ENCODE measurements at regions not wholly inside any gene's neighbourhood (a gene's known extent, or its start where the extent isn't known, plus 50 kb on each side); places are given as distances from the start of the nearest gene placed in this dataset.

DNA sequence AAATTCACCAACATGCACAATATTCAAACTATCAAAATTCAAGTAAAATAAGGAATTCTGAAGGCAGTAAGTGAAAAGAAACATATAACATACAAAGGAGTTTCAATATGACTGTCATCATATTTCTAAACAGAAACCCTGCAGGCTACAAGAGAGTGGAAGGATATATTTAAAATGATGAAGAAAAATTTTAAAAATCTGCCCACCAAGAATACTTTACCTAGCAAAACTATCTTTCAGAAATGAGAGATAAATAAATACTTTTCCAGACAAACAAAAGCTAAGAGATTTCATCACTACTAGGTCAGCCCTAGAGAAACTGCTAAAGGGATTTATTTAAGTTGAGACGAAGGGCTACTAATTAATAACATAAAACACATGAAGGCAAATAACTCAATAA is 73.8 kb upstream of the MANEA start:
- Histone ChIP-seq H3K36me3 (no peaks in the 10 kb centered on the region), H3K4me3 (no peak overlapping the region), H3K4me1 (peaks cover 0 to 8% (median 2%) of the 10 kb centered on the region in 4 donors), H3K27me3 (no peaks in the 10 kb centered on the region), H3K27ac (replicated peaks in 1 of 4) (no peak overlapping the region), H3K9me3 (peaks cover 0 to 14% (median 11%) of the 10 kb centered on the region in 4 donors)
- DNase-seq (ENCODE audit: extremely low spot score): no peak
- WGBS: 86% methylated on average over 1 of the region's 1 CpG
- TF ChIP-seq POLR2AphosphoS5 (IDR thresholded peaks at IDR 0.05) (no peak), POLR2A (IDR thresholded peaks at IDR 0.05; ENCODE audit: low read depth) (no peak), EP300 (IDR thresholded peaks at IDR 0.05) (no peak)
- TF ChIP-seq, protein P1, sequence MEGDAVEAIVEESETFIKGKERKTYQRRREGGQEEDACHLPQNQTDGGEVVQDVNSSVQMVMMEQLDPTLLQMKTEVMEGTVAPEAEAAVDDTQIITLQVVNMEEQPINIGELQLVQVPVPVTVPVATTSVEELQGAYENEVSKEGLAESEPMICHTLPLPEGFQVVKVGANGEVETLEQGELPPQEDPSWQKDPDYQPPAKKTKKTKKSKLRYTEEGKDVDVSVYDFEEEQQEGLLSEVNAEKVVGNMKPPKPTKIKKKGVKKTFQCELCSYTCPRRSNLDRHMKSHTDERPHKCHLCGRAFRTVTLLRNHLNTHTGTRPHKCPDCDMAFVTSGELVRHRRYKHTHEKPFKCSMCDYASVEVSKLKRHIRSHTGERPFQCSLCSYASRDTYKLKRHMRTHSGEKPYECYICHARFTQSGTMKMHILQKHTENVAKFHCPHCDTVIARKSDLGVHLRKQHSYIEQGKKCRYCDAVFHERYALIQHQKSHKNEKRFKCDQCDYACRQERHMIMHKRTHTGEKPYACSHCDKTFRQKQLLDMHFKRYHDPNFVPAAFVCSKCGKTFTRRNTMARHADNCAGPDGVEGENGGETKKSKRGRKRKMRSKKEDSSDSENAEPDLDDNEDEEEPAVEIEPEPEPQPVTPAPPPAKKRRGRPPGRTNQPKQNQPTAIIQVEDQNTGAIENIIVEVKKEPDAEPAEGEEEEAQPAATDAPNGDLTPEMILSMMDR (IDR thresholded peaks at IDR 0.05): no peak
- intact Hi-C loops (cut with DNase I): no loop called here

DNA sequence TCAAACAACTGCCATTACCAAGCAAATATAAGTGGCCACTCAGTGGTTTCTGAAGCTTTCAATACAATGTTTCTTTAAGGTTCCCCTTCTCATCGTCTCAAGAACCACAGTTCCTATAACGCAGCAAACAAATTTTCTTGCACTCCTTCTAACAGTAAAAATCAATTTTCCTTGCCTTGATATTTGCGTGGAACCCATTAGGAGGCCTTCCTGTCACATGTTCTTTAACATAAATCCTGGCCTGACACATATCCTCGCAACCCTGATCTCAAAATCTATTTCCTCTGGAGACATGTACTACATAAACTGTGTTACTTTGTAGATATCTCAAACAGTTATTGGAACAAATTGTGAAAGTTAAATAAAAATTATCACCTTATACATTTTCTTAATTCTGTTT is 65.9 kb upstream of the MANEA start:
- 44% methylated on average over 4 of the region's 4 CpGs for WGBS

DNA sequence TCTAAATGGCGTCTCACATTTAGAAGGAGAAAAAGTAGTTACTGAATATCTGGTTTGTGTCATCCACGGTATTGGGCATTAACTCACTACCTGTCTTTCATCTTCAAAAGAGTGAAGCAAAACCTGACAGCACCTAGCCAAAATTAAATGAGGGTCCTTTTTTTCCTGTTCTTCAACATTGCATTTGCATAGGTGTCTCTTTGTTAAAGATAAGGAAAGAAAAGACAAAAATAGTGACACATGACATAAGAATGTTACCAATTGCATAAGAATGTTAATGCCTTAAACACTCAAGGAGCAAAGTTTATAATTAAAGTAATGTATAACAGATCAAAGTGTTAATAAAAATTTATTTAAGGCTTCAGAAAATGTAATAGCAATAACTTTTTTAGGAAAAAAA is 61.4 kb upstream of the MANEA start:
- no peak for TF ChIP-seq POLR2AphosphoS5 (IDR thresholded peaks at IDR 0.05)
- TF ChIP-seq EP300 (IDR thresholded peaks at IDR 0.05): no peak
- TF ChIP-seq, protein P1 (IDR thresholded peaks at IDR 0.05): no peak
- TF ChIP-seq POLR2A (IDR thresholded peaks at IDR 0.05; ENCODE audit: low read depth): no peak
- 71% methylated on average over 2 of the region's 2 CpGs for WGBS
- intact Hi-C loops (cut with DNase I): no loop called here
- Histone ChIP-seq H3K36me3 (no peaks in the 10 kb centered on the region), H3K4me1 (no peaks in the 10 kb centered on the region), H3K27me3 (no peaks in the 10 kb centered on the region), H3K4me3 (no peak overlapping the region), H3K27ac (replicated peaks in 1 of 4) (no peak overlapping the region), H3K9me3 (no peaks in the 10 kb centered on the region)
- no peak for DNase-seq (ENCODE audit: extremely low spot score)

More for the DNA sequence above, 65.9 kb upstream of the MANEA start:
- Histone ChIP-seq H3K36me3 (no peaks in the 10 kb centered on the region), H3K27ac (replicated peaks in 1 of 4) (no peak overlapping the region), H3K4me3 (no peak overlapping the region), H3K9me3 (no peaks in the 10 kb centered on the region), H3K27me3 (no peaks in the 10 kb centered on the region), H3K4me1 (no peaks in the 10 kb centered on the region)
- no peak for DNase-seq (ENCODE audit: extremely low spot score)
- intact Hi-C loops (cut with DNase I): no loop called here
- TF ChIP-seq EP300 (IDR thresholded peaks at IDR 0.05) (no peak), POLR2A (IDR thresholded peaks at IDR 0.05; ENCODE audit: low read depth) (no peak), POLR2AphosphoS5 (IDR thresholded peaks at IDR 0.05) (no peak)
- TF ChIP-seq, protein P1 (IDR thresholded peaks at IDR 0.05): no peak

DNA sequence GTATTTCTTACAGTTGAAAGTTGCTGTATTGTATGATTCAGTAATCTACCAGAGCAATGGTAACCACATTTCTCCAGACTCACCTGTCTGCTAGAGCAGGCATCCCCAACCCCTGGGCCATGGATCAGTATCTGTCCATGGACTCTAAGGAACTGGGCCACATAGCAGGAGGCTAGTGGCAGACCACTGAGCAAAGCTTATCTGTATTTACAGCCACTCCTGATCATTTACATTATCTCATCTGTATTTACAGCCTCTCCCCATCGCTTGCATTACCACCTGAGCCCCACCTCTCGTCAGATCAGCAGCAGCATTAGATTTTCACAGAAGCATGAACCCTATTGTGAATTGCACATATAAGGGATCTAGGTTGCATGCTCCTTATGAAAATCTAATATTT is 60.3 kb upstream of the MANEA start:
- no peaks in the 10 kb centered on the region for H3K36me3 ChIP-seq
- H3K27ac ChIP-seq (replicated peaks in 1 of 4): no peak overlapping the region
- no peak for DNase-seq (ENCODE audit: extremely low spot score)
- H3K4me3 ChIP-seq: no peak overlapping the region
- intact Hi-C loops (cut with DNase I): no loop called here
- TF ChIP-seq POLR2AphosphoS5 (IDR thresholded peaks at IDR 0.05): no peak
- no peak for TF ChIP-seq POLR2A (IDR thresholded peaks at IDR 0.05; ENCODE audit: low read depth)
- TF ChIP-seq, protein P1 (IDR thresholded peaks at IDR 0.05): no peak
- no peak for TF ChIP-seq EP300 (IDR thresholded peaks at IDR 0.05)
- no peaks in the 10 kb centered on the region for H3K27me3 ChIP-seq
- no peaks in the 10 kb centered on the region for H3K4me1 ChIP-seq
- WGBS: 94% methylated on average over 2 of the region's 2 CpGs
- no peaks in the 10 kb centered on the region for H3K9me3 ChIP-seq

DNA sequence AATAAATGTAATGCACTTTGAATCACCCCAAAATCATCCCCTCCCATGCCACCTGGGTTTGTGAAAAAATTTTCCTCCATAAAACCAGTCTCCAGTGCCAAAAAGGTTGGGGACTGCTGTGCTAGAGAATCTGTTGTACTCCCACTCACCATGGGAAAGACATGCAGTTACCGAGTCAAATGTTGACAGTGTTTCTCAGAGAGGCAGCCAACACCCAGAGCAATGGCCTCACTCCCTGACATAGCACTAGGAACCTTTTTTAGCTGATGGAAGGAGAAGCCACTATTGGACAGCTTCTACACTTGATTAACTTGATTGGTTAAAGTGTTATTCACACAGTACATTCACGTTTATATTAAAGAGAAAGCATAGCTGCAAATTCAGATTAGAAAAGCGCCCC is 59.8 kb upstream of the MANEA start:
- 59% methylated on average over 3 of the region's 3 CpGs for WGBS

More for the DNA sequence above, 59.8 kb upstream of the MANEA start:
- H3K9me3 ChIP-seq: no peaks in the 10 kb centered on the region
- H3K27me3 ChIP-seq: no peaks in the 10 kb centered on the region
- no peak overlapping the region for H3K27ac ChIP-seq (replicated peaks in 1 of 4)
- TF ChIP-seq POLR2AphosphoS5 (IDR thresholded peaks at IDR 0.05): no peak
- TF ChIP-seq, protein P1 (IDR thresholded peaks at IDR 0.05): no peak
- no peak overlapping the region for H3K4me3 ChIP-seq
- no peak for DNase-seq (ENCODE audit: extremely low spot score)
- no peaks in the 10 kb centered on the region for H3K4me1 ChIP-seq
- no peaks in the 10 kb centered on the region for H3K36me3 ChIP-seq
- intact Hi-C loops (cut with DNase I): no loop called here
